Peyer's patch (tissue), 4 donors: ENCODE measurements at regions not wholly inside any gene's neighbourhood (a gene's known extent, or its start where the extent isn't known, plus 50 kb on each side); places are given as distances from the start of the nearest gene placed in this dataset.
"Not testable (repeated sequence)": the region's sequence is repeated elsewhere in the genome, so short reads cannot be mapped to it uniquely, and the experiment has no call there.

ENCODE experiments used
- DNase-seq, 3 donors: peaks; one replicate each; pipeline ENCODE4 v3.0.0-alpha.2; 2017 to 2019
- H3K27ac ChIP-seq, 4 donors: fragments of 200-600 bp; sonication (generic); one replicate each; pipeline ENCODE4 v1.5.1; 2016 to 2019
- H3K27me3 ChIP-seq, 2 donors: fragments of 200-600 bp; sonication (generic); one replicate each; pipeline ENCODE4 v1.5.1; 2019
- H3K36me3 ChIP-seq, 3 donors: fragments of 200-600 bp; sonication (generic); one replicate each; pipeline ENCODE4 v1.5.1; 2016 to 2019
- H3K4me1 ChIP-seq, 4 donors: fragments of 200-600 bp; sonication (generic); one replicate each; pipeline ENCODE4 v1.5.1; 2016 to 2019
- H3K4me3 ChIP-seq, 4 donors: fragments of 200-600 bp; sonication (generic); 1 replicate in 3 of 4; 2 replicates in 1 of 4; pipeline ENCODE4 v1.5.1; 2016 to 2019; ENCODE audit warnings: mild to moderate bottlenecking in 1 of 4
- H3K9me3 ChIP-seq, 4 donors: fragments of 200-600 bp; sonication (generic); one replicate each; pipeline ENCODE4 v1.5.1; 2016 to 2019; ENCODE audit warnings: mild to moderate bottlenecking in 1 of 4
- CTCF ChIP-seq, 6 experiments: fragments of 450-650 bp in 4 of 6; fragments of 200-600 bp in 2 of 6; sonication (generic) in 1 of 6; IDR thresholded peaks; one replicate each; pipeline ENCODE4 v1.5.1; 2017 to 2019; ENCODE audit warnings: antibody characterized with exemption in 6 of 6, mild to moderate bottlenecking in 3 of 6, moderate library complexity in 1 of 6
- POLR2A ChIP-seq, 2 donors: fragments of 450-650 bp; IDR thresholded peaks; one replicate each; pipeline ENCODE4 v1.5.1; 2017; ENCODE audit warnings: antibody characterized with exemption in 2 of 2, mild to moderate bottlenecking in 2 of 2, moderate library complexity in 2 of 2

GRCh38 chr6:74415056-74415455 lies 719.1 kb downstream of the CD109 start:
- Histone ChIP-seq H3K4me3 (no peak overlapping the region), H3K9me3 (no peaks in the 10 kb centered on the region), H3K27ac (no peak overlapping the region), H3K27me3 (no peaks in the 10 kb centered on the region), H3K4me1 (no peaks in the 10 kb centered on the region), H3K36me3 (no peaks in the 10 kb centered on the region)
- TF ChIP-seq POLR2A (IDR thresholded peaks at IDR 0.05) (no peak), CTCF (IDR thresholded peaks at IDR 0.05) (no peak)
- no peak for DNase-seq

GRCh38 chr6:74410630-74411029 lies 714.6 kb downstream of the CD109 start:
- Histone ChIP-seq H3K4me1 (no peaks in the 10 kb centered on the region), H3K4me3 (no peak overlapping the region), H3K9me3 (no peaks in the 10 kb centered on the region), H3K27ac (no peak overlapping the region), H3K36me3 (no peaks in the 10 kb centered on the region), H3K27me3 (no peaks in the 10 kb centered on the region)
- no peak for DNase-seq
- TF ChIP-seq CTCF (IDR thresholded peaks at IDR 0.05), result no peak
- TF ChIP-seq POLR2A (IDR thresholded peaks at IDR 0.05), result no peak

- no peaks in the 10 kb centered on the region for H3K36me3 ChIP-seq
- DNase-seq, result no peak
- no peaks in the 10 kb centered on the region for H3K4me1 ChIP-seq
- peak in 4 of 6 experiments; percentile 22 to 63 (median 52) for TF ChIP-seq CTCF (IDR thresholded peaks at IDR 0.05)
- no peak for TF ChIP-seq POLR2A (IDR thresholded peaks at IDR 0.05)
- H3K27ac ChIP-seq, result no peak overlapping the region
- H3K27me3 ChIP-seq, result no peaks in the 10 kb centered on the region
- H3K4me3 ChIP-seq, result no peak overlapping the region
- no peaks in the 10 kb centered on the region for H3K9me3 ChIP-seq
Measured at GRCh38 chr6:74409447-74409846, 713.4 kb downstream of the CD109 start.

- H3K36me3 ChIP-seq, result no peaks in the 10 kb centered on the region
- no peaks in the 10 kb centered on the region for H3K27me3 ChIP-seq
- H3K9me3 ChIP-seq, result no peaks in the 10 kb centered on the region
- H3K27ac ChIP-seq, result no peak overlapping the region
- H3K4me3 ChIP-seq, result no peak overlapping the region
- DNase-seq, result no peak
- TF ChIP-seq CTCF (IDR thresholded peaks at IDR 0.05) (no peak), POLR2A (IDR thresholded peaks at IDR 0.05) (no peak)
- no peaks in the 10 kb centered on the region for H3K4me1 ChIP-seq
Measured at GRCh38 chr6:74408844-74409243, 712.8 kb downstream of the CD109 start.

- DNase-seq, result no peak
- TF ChIP-seq POLR2A (IDR thresholded peaks at IDR 0.05) (no peak), CTCF (IDR thresholded peaks at IDR 0.05) (no peak)
- H3K9me3 ChIP-seq, result no peaks in the 10 kb centered on the region
Measured at GRCh38 chr6:74404366-74404765, 708.4 kb downstream of the CD109 start.

GRCh38 chr6:74402781-74403180 lies 706.8 kb downstream of the CD109 start:
- Histone ChIP-seq H3K4me1 (no peaks in the 10 kb centered on the region), H3K9me3 (no peaks in the 10 kb centered on the region), H3K27ac (no peak overlapping the region), H3K4me3 (no peak overlapping the region), H3K27me3 (no peaks in the 10 kb centered on the region), H3K36me3 (no peaks in the 10 kb centered on the region)
- no peak for DNase-seq
- no peak for TF ChIP-seq POLR2A (IDR thresholded peaks at IDR 0.05)
- no peak for TF ChIP-seq CTCF (IDR thresholded peaks at IDR 0.05)

More at GRCh38 chr6:74404366-74404765, 708.4 kb downstream of the CD109 start:
- H3K4me1 ChIP-seq, result no peaks in the 10 kb centered on the region
- H3K27me3 ChIP-seq, result no peaks in the 10 kb centered on the region
- H3K4me3 ChIP-seq, result no peak overlapping the region
- H3K36me3 ChIP-seq, result no peaks in the 10 kb centered on the region
- H3K27ac ChIP-seq, result no peak overlapping the region

GRCh38 chr6:74378437-74378836 lies 682.4 kb downstream of the CD109 start:
- H3K4me1 ChIP-seq, H3K36me3 ChIP-seq, H3K9me3 ChIP-seq, DNase-seq, H3K27me3 ChIP-seq, H3K27ac ChIP-seq, H3K4me3 ChIP-seq: not testable (repeated sequence)
